ENCODE measurements at regions not wholly inside any gene's neighbourhood (a gene's known extent, or its start where the extent isn't known, plus 50 kb on each side); places are given as distances from the start of the nearest gene placed in this dataset.

- TF ChIP-seq EP300 (conservative IDR thresholded peaks at IDR 0.05; ENCODE audit: poor library complexity, severe bottlenecking) (no peak), EZH2 (IDR thresholded peaks at IDR 0.05; ENCODE audit: borderline replicate concordance, insufficient read depth, low read length, poor library complexity, severe bottlenecking) (no peak), REST (IDR thresholded peaks at IDR 0.05; ENCODE audit: borderline replicate concordance) (no peak), SMC3 (conservative IDR thresholded peaks at IDR 0.05; ENCODE audit: poor library complexity) (no peak), CTCF (IDR thresholded peaks at IDR 0.05; ENCODE audit: poor library complexity, severe bottlenecking) (no peak), TAF1 (IDR thresholded peaks at IDR 0.05; ENCODE audit: low read depth) (no peak), POLR2AphosphoS5 (IDR thresholded peaks at IDR 0.05) (no peak), RAD21 (conservative IDR thresholded peaks at IDR 0.05) (no peak), MXI1 (conservative IDR thresholded peaks at IDR 0.05; ENCODE audit: poor library complexity, severe bottlenecking) (no peak)
- Histone ChIP-seq H3K4me2 (ENCODE audit: low read length) (no peak overlapping the region), H3K9me2 (ENCODE audit: insufficient read depth, low read length) (no peaks in the 10 kb centered on the region), H3F3A (ENCODE audit: insufficient read depth, low read length, poor library complexity, severe bottlenecking) (no peaks in the 10 kb centered on the region), H3K4me3 (ENCODE audit: low read length) (no peak overlapping the region), H3K9ac (ENCODE audit: low read length) (no peak overlapping the region), H3K9me3 (ENCODE audit: low read length) (no peaks in the 10 kb centered on the region), H2AFZ (ENCODE audit: low read depth, low read length) (no peak overlapping the region), H4K20me1 (ENCODE audit: insufficient read depth) (no peaks in the 10 kb centered on the region), H3K27me3 (ENCODE audit: insufficient read depth, low read depth, low read length) (no peaks in the 10 kb centered on the region), H3K36me3 (ENCODE audit: insufficient read depth, low read length) (no peaks in the 10 kb centered on the region), H3K27ac (ENCODE audit: low read length) (no peak overlapping the region), H3K79me2 (replicated peaks; ENCODE audit: insufficient read depth, low read length) (no peaks in the 10 kb centered on the region)
Observed at GRCh38 chr4:163790231-163790630, 295.7 kb downstream of the TMA16 start.

DNA sequence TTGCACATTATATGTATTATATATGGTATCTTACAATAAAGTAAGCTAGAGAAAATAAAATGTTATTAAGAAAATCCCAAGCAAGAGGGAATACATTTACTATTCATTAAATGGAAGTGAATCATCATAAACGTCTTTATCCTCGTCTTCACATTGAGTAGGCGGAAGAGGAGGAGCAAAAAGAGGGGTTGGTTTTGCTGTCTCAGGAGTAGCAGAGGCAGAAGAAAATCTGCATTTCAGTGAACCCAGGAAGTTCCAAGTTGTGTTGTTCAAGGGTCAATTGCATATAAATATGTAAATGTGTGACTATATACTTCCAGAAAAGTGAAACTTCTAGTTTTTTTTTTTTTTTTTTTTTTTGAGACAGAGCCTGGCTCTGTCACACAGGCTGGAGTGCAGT lies 301.4 kb downstream of the TMA16 start:
- Histone ChIP-seq H3K9me3 (ENCODE audit: low read length) (no peaks in the 10 kb centered on the region), H3K27me3 (ENCODE audit: insufficient read depth, low read depth, low read length) (no peaks in the 10 kb centered on the region), H3K4me3 (ENCODE audit: low read length) (no peak overlapping the region), H3K4me2 (ENCODE audit: low read length) (no peak overlapping the region), H3K9me2 (ENCODE audit: insufficient read depth, low read length) (no peaks in the 10 kb centered on the region), H3K79me2 (replicated peaks; ENCODE audit: insufficient read depth, low read length) (no peaks in the 10 kb centered on the region), H4K20me1 (ENCODE audit: insufficient read depth) (no peaks in the 10 kb centered on the region), H3K9ac (ENCODE audit: low read length) (no peak overlapping the region), H2AFZ (ENCODE audit: low read depth, low read length) (no peak overlapping the region), H3K36me3 (ENCODE audit: insufficient read depth, low read length) (no peaks in the 10 kb centered on the region), H3F3A (ENCODE audit: insufficient read depth, low read length, poor library complexity, severe bottlenecking) (no peaks in the 10 kb centered on the region), H3K27ac (ENCODE audit: low read length) (no peak overlapping the region)
- TF ChIP-seq EZH2 (IDR thresholded peaks at IDR 0.05; ENCODE audit: borderline replicate concordance, insufficient read depth, low read length, poor library complexity, severe bottlenecking) (no peak), SMC3 (conservative IDR thresholded peaks at IDR 0.05; ENCODE audit: poor library complexity) (no peak), EP300 (conservative IDR thresholded peaks at IDR 0.05; ENCODE audit: poor library complexity, severe bottlenecking) (no peak), TAF1 (IDR thresholded peaks at IDR 0.05; ENCODE audit: low read depth) (no peak), RAD21 (conservative IDR thresholded peaks at IDR 0.05) (no peak), MXI1 (conservative IDR thresholded peaks at IDR 0.05; ENCODE audit: poor library complexity, severe bottlenecking) (no peak), REST (IDR thresholded peaks at IDR 0.05; ENCODE audit: borderline replicate concordance) (no peak), POLR2AphosphoS5 (IDR thresholded peaks at IDR 0.05) (no peak), CTCF (IDR thresholded peaks at IDR 0.05; ENCODE audit: poor library complexity, severe bottlenecking) (no peak)
